ENCODE measurements at regions not wholly inside any gene's neighbourhood (a gene's known extent, or its start where the extent isn't known, plus 50 kb on each side); places are given as distances from the start of the nearest gene placed in this dataset.

DNA sequence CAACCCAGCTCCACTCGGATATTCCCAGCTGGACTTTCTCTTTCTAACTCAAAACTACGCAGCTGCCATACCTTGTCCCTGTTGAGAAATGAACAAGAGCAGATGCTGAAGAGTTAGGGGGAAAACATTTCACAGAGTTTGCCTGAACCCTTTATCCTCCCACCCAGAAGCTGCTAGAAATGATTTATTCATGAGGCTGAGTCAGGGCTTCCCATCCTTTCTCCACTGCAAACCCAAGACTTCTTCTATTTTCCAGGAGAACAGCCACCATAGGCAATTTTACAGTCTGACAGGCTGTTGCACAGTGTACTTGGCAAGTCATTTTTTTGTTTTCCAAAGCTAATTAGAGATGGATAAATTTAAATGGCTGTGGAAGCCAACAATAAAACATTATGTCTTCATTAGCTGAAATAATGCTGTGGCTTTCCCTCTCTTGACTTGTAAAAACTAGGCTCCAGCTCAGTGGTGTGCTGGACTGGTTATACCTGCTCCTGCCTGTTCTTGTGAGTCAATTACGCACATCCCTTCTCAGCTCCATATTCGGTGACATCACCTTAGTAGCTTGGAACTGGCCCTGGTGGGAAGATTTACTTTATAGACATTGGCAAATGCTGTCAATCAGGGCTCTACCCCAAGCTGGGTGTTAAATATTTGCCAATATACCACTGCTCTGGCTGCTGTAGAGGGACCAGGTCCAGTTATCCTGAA is 71.9 kb downstream of the KIF4B start (continued):
- no peak for TF ChIP-seq SIX5 (IDR thresholded peaks at IDR 0.05; ENCODE audit: low read depth, low read length)
- no peak for TF ChIP-seq SP2 (IDR thresholded peaks at IDR 0.05; ENCODE audit: low read length)
- TF ChIP-seq SUZ12 (IDR thresholded peaks at IDR 0.05; ENCODE audit: low read length): no peak

All from H1 (cell line).